ENCODE measurements at regions not wholly inside any gene's neighbourhood (a gene's known extent, or its start where the extent isn't known, plus 50 kb on each side); places are given as distances from the start of the nearest gene placed in this dataset.

GRCh38 chr4:26809811-26810210 is 50.8 kb upstream of the STIM2 start:
- TF ChIP-seq CTCF (conservative IDR thresholded peaks at IDR 0.05; ENCODE audit: low read depth, low read length): no peak
- no peak for TF ChIP-seq EZH2phosphoT487 (IDR thresholded peaks at IDR 0.05; ENCODE audit: borderline replicate concordance, low read length)
- TF ChIP-seq EZH2 (IDR thresholded peaks at IDR 0.05; ENCODE audit: low read length, unreplicated experiment): no peak

Data from PC-3 (cell line).